Right cardiac atrium (tissue), 5 donors: ENCODE measurements at regions not wholly inside any gene's neighbourhood (a gene's known extent, or its start where the extent isn't known, plus 50 kb on each side); places are given as distances from the start of the nearest gene placed in this dataset.

ENCODE experiments used
- ATAC-seq, 2 donors: fragments of 200-7000 bp; cut with Tn5 transposase; one replicate each; pipeline versions ENCODE4 v1.8.0 to v1.9.1; 2020; ENCODE audit warnings: moderate library complexity in 2 of 2, mild to moderate bottlenecking in 1 of 2
- DNase-seq, 3 donors: peaks; one replicate each; pipeline ENCODE4 v3.0.0-alpha.2; 2020
- H3K27ac ChIP-seq: one replicate; pipeline ENCODE4 v1.5.1; 2013; ENCODE audit warnings: mild to moderate bottlenecking, low read length, control low read depth, moderate library complexity
- H3K27me3 ChIP-seq: one replicate; pipeline ENCODE4 v1.6.1; 2013; ENCODE audit not compliant: control insufficient read depth, insufficient read depth
- H3K4me1 ChIP-seq: one replicate; pipeline ENCODE4 v1.6.1; 2013; ENCODE audit warnings: low read length; ENCODE audit not compliant: control insufficient read depth, insufficient read depth
- H3K4me3 ChIP-seq: one replicate; pipeline ENCODE4 v1.5.1; 2013; ENCODE audit warnings: low read length, control low read depth
- H3K9me3 ChIP-seq: one replicate; pipeline ENCODE4 v1.6.1; 2013; ENCODE audit warnings: low read length; ENCODE audit not compliant: control insufficient read depth
- WGBS: extraction: QIAGEN DNeasy Blood & Tissue Kit; methylation state at CpG from one replicate; pipeline ENCODE4 v1.1.7; 2013; 5-methylcytosine and 5-hydroxymethylcytosine counted together
- intact Hi-C, 4 donors: fragments of 100-400 bp; cut with DNase I; formaldehyde crosslinking; loops; one replicate each; pipeline versions ENCODE4 v1.11.0 to v1.14.0; 2022 to 2023
- donor health status: healthy with polysubstance abuse.
- donor health status: DM: no; HTN: yes; CAD: no.
- donor health status: DM: no; HTN: no; CAD: no.
- donor health status: DM: no; HTN: yes; CAD: no; lungs with severe emphysema.
- donor health status: DM: yes; HTN: yes; CAD: no.

DNA sequence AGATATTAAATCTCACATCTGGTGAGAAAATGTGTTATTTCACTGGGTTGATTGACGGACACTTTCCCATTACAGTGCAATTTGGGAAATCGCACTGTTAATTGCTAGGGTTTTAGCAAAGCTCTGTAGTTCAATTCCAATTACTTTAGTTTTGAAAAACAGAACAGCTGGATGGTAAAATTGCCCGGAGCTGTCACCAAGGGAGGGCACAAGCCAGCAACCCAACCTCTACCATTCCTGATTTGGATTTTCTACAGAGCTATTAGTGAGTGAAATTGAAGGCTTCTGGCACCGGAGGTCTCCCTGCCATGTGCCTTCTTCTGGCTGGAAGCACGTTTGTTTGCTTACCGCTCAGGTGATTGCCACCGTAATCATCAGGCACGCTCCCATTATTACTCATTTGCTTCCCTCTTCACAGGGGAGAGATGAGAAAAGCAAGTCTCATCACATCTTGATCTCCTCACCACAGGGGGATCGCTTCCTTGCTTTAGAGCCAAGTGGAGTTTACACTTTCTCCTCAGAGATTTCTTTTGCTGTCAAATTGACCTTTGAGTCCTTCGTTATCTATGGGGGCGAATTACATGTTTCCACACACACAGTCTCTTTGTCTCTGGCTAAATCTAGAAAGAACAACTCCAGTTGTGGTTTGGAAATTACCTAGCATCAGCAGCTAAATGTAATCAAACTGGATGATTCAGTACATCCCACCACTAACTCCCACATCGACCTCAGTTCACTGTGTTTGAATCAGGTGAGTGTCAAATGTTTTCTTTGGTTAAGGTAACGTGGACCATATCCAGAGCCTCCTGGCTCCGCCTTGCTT is 421.7 kb upstream of the GOLIM4 start:
- 79% methylated on average over 14 of the region's 14 CpGs for WGBS
- H3K27me3 ChIP-seq: no peaks in the 10 kb centered on the region
- no peak overlapping the region for H3K27ac ChIP-seq
- H3K4me3 ChIP-seq: no peak overlapping the region
- intact Hi-C loops: loop anchor here in 1 of 4 donors (10.0 kb wide), 2 partner anchors 97 to 327 kb away; no protein-coding TSS in a partner anchor
- DNase-seq (no peak), ATAC-seq (no peak)
- H3K4me1 ChIP-seq: no peaks in the 10 kb centered on the region
- H3K9me3 ChIP-seq: no peaks in the 10 kb centered on the region

DNA sequence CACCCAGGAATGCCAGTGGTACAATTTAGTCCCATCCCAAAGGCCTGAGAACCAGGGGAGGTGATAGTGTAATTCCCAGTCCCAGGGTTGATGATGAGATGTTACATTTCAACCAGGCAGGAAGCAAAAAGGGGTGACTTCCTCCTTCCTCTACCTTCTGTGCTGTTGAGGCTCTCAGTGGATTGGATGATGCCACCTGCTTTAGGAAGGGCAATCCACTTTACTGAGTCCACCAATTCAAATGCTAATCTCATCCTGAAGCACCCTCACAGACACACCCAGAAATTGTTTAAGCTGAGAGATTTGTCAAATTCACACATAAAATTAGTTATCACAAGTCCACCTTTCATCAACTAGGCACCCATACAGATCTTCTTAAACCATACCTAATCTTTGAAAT is 418.5 kb upstream of the GOLIM4 start:
- ATAC-seq (no peak), DNase-seq (no peak)
- H3K27ac ChIP-seq: no peak overlapping the region
- no peaks in the 10 kb centered on the region for H3K4me1 ChIP-seq
- intact Hi-C loops: loop anchor here in 2 of 4 donors (5.0 to 10.0 kb wide), 4 partner anchors 101 to 333 kb away; no protein-coding TSS in a partner anchor
- no peak overlapping the region for H3K4me3 ChIP-seq
- no peaks in the 10 kb centered on the region for H3K9me3 ChIP-seq
- no peaks in the 10 kb centered on the region for H3K27me3 ChIP-seq

DNA sequence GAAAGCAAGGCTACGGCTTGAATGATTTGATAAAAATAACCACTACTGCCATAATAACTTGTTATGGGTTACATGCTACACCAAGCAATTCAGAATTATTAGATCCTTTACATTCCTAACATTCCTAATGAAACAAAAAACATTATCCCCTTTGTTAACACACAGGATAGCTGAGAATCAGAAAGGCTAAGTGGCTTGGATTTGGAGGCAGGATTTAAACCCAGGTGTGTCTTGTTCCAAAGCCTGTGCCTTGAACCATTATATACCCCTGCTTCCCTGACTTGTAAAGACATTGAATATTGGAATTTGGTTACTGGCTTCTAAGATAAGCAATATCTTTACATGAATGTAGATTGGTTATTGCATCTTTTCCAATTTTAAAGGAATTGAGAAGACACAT is 417.1 kb upstream of the GOLIM4 start:
- ATAC-seq: no peak
- no peak overlapping the region for H3K4me3 ChIP-seq
- no peaks in the 10 kb centered on the region for H3K4me1 ChIP-seq
- no peak overlapping the region for H3K27ac ChIP-seq
- DNase-seq: no peak
- no peaks in the 10 kb centered on the region for H3K27me3 ChIP-seq
- H3K9me3 ChIP-seq: no peaks in the 10 kb centered on the region
- intact Hi-C loops: loop anchor here in 2 of 4 donors (5.0 to 10.0 kb wide), 4 partner anchors 102 to 334 kb away; no protein-coding TSS in a partner anchor
- WGBS: 73% methylated on average over 1 of the region's 1 CpG

DNA sequence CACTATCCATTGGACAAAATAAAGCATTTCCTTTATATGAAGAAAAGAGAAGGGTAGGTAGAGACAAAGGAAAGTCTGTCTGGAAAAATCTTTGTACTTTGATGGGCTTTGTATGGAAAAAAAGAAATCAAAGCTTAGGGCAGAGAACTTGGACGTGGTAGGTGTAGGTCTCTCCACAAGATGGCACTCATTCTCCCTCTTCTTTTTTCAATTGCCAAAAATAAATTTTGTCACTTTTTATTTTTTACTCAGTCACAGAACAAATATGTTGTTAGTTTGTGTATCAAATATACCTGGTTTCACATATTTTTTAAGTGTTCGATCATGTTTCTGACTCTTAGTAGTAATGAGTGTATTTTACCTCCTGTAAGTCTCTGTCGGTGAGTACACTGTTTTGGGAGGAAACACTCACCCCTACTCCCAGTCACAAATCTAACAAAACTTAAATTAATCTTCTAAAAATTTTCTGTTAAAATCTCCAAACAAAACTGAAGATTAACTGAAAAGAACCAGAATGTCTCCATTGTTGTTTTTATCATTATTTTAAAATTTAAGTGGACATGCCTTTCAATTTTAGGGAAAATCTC is 415.8 kb upstream of the GOLIM4 start:
- ATAC-seq: no peak
- intact Hi-C loops: loop anchor here in 2 of 4 donors (5.0 to 10.0 kb wide), 4 partner anchors 103 to 336 kb away; no protein-coding TSS in a partner anchor
- Histone ChIP-seq H3K4me1 (no peaks in the 10 kb centered on the region), H3K9me3 (no peaks in the 10 kb centered on the region), H3K27ac (no peak overlapping the region), H3K4me3 (no peak overlapping the region), H3K27me3 (no peaks in the 10 kb centered on the region)
- DNase-seq: no peak
- WGBS: 68% methylated on average over 3 of the region's 3 CpGs

DNA sequence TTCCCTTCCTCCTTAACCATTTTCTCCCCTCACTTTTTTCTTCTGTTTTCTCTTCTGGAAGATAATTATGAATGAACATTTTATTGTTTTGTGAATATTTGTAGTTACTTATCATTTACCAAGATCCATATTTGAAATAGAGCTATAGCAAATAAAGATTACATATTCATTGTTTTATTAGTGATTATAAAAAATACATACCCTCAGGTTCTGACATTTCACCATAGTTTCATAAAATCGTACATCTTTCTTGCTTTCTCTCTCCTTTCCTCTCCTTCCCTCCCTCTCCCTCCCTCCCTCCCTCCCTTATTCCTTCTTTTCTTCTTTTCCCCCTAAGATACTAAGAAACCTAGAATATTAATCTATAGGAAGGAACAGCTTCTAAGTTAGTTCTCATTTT is 410.9 kb upstream of the GOLIM4 start:
- ATAC-seq (no peak), DNase-seq (no peak)
- Histone ChIP-seq H3K9me3 (no peaks in the 10 kb centered on the region), H3K4me1 (no peaks in the 10 kb centered on the region), H3K27me3 (no peaks in the 10 kb centered on the region), H3K4me3 (no peak overlapping the region), H3K27ac (no peak overlapping the region)
- WGBS: 67% methylated on average over 1 of the region's 1 CpG
- intact Hi-C loops: no loop called here

DNA sequence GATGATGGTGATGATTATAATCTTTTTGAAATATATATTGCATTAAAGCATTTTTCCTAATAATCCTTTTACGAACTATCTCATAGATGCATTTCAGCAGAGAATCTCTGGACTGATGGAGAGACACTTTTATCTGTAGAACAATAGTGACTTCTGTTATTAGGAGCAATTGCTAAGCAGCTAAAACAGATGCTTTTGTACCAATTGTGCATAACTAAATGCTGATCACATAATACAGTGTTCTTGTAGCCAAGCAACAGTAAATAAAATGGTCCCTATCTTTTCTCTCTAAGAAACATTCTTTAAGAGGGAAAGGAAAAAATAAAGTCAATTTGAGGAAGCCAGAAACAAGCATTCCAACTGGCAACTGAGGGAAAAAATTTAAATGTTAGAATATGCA is 405.8 kb upstream of the GOLIM4 start:
- H3K27ac ChIP-seq: no peak overlapping the region
- H3K9me3 ChIP-seq: no peaks in the 10 kb centered on the region
- intact Hi-C loops: no loop called here
- H3K4me1 ChIP-seq: no peaks in the 10 kb centered on the region
- WGBS: 51% methylated on average over 1 of the region's 1 CpG
- H3K4me3 ChIP-seq: no peak overlapping the region
- H3K27me3 ChIP-seq: no peaks in the 10 kb centered on the region
- no peak for DNase-seq
- ATAC-seq: no peak

DNA sequence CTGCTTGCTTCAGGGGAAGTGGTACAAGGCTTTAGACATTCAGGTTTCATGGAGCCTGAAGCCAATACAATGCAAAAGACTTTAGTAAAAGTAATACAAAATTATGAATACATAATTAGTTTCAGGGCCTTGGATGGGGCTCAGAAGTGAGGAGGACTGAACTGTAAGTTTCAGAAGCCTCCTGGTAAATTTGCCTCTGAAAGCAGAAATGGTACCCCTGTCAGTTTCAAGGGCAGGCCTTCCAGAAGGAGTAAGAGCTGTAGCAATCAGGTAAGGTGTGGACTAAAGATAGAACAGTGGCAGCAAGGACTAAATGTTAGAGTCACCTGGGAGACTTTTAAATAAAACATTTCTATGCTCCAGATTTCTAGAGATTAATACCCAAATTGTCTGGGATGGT is 402.5 kb upstream of the GOLIM4 start:
- H3K27me3 ChIP-seq: no peaks in the 10 kb centered on the region
- no peaks in the 10 kb centered on the region for H3K9me3 ChIP-seq
- H3K27ac ChIP-seq: no peak overlapping the region
- no peaks in the 10 kb centered on the region for H3K4me1 ChIP-seq
- intact Hi-C loops: no loop called here
- H3K4me3 ChIP-seq: no peak overlapping the region
- DNase-seq (no peak), ATAC-seq (no peak)

DNA sequence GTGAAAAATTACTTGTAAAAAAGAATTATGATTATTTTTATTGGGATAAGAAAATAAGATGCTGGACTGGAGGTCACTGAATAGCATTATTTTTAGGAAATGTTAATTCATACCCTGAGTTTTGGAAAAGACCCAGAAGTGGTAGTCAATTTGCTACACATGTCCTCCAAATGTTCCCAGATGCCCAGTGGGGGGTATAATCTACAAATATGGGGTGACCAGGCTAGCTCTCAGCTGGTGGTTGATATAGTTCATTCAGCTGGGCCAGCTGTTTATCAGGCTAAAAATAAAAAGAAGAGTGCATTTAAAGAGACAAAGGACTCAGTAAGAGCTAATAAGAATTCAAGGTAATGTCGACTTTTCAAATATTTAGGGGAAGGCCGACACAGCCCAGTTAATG is 402.0 kb upstream of the GOLIM4 start:
- 76% methylated on average over 2 of the region's 2 CpGs for WGBS
- Histone ChIP-seq H3K27ac (no peak overlapping the region), H3K4me3 (no peak overlapping the region), H3K27me3 (no peaks in the 10 kb centered on the region), H3K4me1 (no peaks in the 10 kb centered on the region), H3K9me3 (no peaks in the 10 kb centered on the region)
- no peak for ATAC-seq
- no peak for DNase-seq
- intact Hi-C loops: no loop called here

DNA sequence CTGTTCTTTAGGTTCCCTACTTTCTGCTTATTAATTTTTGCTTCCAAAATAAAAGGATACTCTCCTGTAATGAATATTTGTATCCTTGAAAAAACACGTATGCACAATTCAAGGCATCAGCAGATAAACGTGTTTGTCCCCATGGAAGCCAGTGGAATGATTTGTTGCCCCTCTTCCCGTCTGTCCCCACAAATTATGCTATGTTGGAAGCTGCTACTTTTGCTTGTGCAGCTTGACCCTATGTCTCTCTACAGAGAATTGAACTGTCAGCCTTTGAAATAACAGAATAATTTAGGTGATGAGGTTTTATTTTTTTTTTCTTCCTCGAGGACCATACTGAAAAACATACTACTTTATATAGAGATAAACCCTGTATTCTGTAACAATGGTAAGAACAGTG is 401.5 kb upstream of the GOLIM4 start:
- DNase-seq: no peak
- intact Hi-C loops: no loop called here
- 51% methylated on average over 4 of the region's 4 CpGs for WGBS
- Histone ChIP-seq H3K27ac (no peak overlapping the region), H3K27me3 (no peaks in the 10 kb centered on the region), H3K9me3 (no peaks in the 10 kb centered on the region), H3K4me1 (no peaks in the 10 kb centered on the region), H3K4me3 (no peak overlapping the region)
- ATAC-seq: no peak

DNA sequence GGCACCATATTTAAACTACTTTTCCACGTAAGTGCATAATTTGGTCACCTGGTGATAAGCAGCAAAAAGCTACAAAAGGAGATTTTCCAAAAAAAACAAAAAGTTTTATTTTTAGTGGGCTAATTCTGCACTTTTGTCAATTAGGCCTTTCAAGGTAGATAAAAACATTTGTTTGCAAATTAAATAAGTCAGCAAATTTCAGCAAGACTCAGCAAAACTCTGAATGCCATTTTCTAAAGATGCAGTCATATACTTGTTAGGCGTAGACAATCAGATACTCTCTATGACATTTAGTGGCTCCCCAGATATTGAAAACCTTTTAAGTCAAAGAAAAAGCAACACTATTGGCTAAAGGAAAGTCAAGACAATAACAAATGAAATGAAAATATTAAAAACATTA is 400.2 kb upstream of the GOLIM4 start:
- WGBS: 82% methylated on average over 2 of the region's 2 CpGs
- intact Hi-C loops: no loop called here
- no peaks in the 10 kb centered on the region for H3K27me3 ChIP-seq
- H3K9me3 ChIP-seq: no peaks in the 10 kb centered on the region
- H3K4me1 ChIP-seq: no peaks in the 10 kb centered on the region
- H3K27ac ChIP-seq: no peak overlapping the region
- no peak for DNase-seq
- ATAC-seq: no peak
- H3K4me3 ChIP-seq: no peak overlapping the region

DNA sequence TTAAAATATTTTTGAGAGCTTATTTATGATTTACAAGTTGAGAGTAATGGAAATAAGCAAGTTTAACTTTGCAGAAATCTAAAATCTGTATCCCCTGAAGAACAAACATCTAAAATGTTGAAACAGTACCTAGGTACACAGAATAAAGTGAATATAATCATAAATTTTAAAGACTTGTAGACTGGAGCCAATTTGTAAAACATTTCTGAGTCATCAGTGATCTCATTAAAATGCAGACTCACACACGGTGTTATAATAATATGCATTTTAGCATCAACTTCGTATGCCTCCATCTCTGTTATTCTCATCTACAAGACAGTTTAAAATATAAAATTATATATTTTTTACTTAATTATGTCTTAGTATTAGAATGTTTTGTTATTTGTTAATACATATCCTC is 399.5 kb upstream of the GOLIM4 start:
- H3K9me3 ChIP-seq: no peaks in the 10 kb centered on the region
- H3K27me3 ChIP-seq: no peaks in the 10 kb centered on the region
- DNase-seq: no peak
- intact Hi-C loops: no loop called here
- no peak overlapping the region for H3K27ac ChIP-seq
- no peak overlapping the region for H3K4me3 ChIP-seq
- no peaks in the 10 kb centered on the region for H3K4me1 ChIP-seq
- 72% methylated on average over 2 of the region's 2 CpGs for WGBS
- no peak for ATAC-seq
